Ectodermal cell (in vitro differentiated cells): ENCODE measurements at regions not wholly inside any gene's neighbourhood (a gene's known extent, or its start where the extent isn't known, plus 50 kb on each side); places are given as distances from the start of the nearest gene placed in this dataset.

ENCODE experiments used
- H3K27ac ChIP-seq: 2 replicates; pipeline ENCODE4 v1.7.0; 2013; ENCODE audit warnings: mild to moderate bottlenecking, low read depth, low read length; ENCODE audit not compliant: insufficient read depth, poor library complexity, severe bottlenecking
- H3K27me3 ChIP-seq: 2 replicates; pipeline ENCODE4 v1.7.0; 2013; ENCODE audit warnings: mild to moderate bottlenecking, low read length; ENCODE audit not compliant: insufficient read depth, control insufficient read depth, poor library complexity, severe bottlenecking
- H3K36me3 ChIP-seq: one replicate; pipeline ENCODE4 v1.7.0; 2013; ENCODE audit warnings: low read length; ENCODE audit not compliant: control insufficient read depth, insufficient read depth
- H3K4me1 ChIP-seq: one replicate; pipeline ENCODE4 v1.7.0; 2013; ENCODE audit warnings: low read length; ENCODE audit not compliant: control insufficient read depth, insufficient read depth
- H3K4me3 ChIP-seq: 2 replicates; pipeline ENCODE4 v1.7.0; 2013; ENCODE audit warnings: low read depth, low read length, control low read depth; ENCODE audit not compliant: insufficient read depth
- H3K9me3 ChIP-seq: 2 replicates; pipeline ENCODE4 v1.7.0; 2013; ENCODE audit warnings: mild to moderate bottlenecking, low read length, moderate library complexity; ENCODE audit not compliant: control insufficient read depth
- WGBS, 2 experiments: methylation state at CpG; one replicate each; pipeline ENCODE4 v1.1.7; 2013; ENCODE audit warnings: missing lambda C conversion rate in 2 of 2; 5-methylcytosine and 5-hydroxymethylcytosine counted together

GRCh38 chr2:58727981-58728656 is 487.0 kb upstream of the FANCL start:
- H3K4me1 ChIP-seq = no peaks in the 10 kb centered on the region
- 100% methylated on average over 2 of the region's 2 CpGs; no CpG with 5 or more reads in 1 of the 2 experiments for WGBS, 2 experiments
- no peaks in the 10 kb centered on the region for H3K27me3 ChIP-seq
- no peaks in the 10 kb centered on the region for H3K9me3 ChIP-seq
- no peaks in the 10 kb centered on the region for H3K36me3 ChIP-seq
- H3K4me3 ChIP-seq = no peak overlapping the region
- H3K27ac ChIP-seq = no peak overlapping the region

GRCh38 chr2:58721912-58722591 is 480.9 kb upstream of the FANCL start:
- no peak overlapping the region for H3K27ac ChIP-seq
- H3K27me3 ChIP-seq = no peaks in the 10 kb centered on the region
- H3K4me1 ChIP-seq = no peaks in the 10 kb centered on the region
- H3K4me3 ChIP-seq = no peak overlapping the region
- H3K36me3 ChIP-seq = no peaks in the 10 kb centered on the region
- H3K9me3 ChIP-seq = no peaks in the 10 kb centered on the region
- 95 to 97% methylated on average over 3 to 4 of the region's 4 CpGs for WGBS, 2 experiments

GRCh38 chr2:58720770-58721697 is 479.9 kb upstream of the FANCL start:
- 78 to 81% methylated on average over 7 to 9 of the region's 9 CpGs for WGBS, 2 experiments

GRCh38 chr2:58720033-58720769 is 479.1 kb upstream of the FANCL start:
- H3K36me3 ChIP-seq = no peaks in the 10 kb centered on the region
- no peak overlapping the region for H3K4me3 ChIP-seq
- no peaks in the 10 kb centered on the region for H3K9me3 ChIP-seq
- no peak overlapping the region for H3K27ac ChIP-seq
- H3K4me1 ChIP-seq = no peaks in the 10 kb centered on the region
- H3K27me3 ChIP-seq = no peaks in the 10 kb centered on the region
- 83 to 100% methylated on average over 1 of the region's 3 CpGs for WGBS, 2 experiments

More at GRCh38 chr2:58720770-58721697, 479.9 kb upstream of the FANCL start:
- no peaks in the 10 kb centered on the region for H3K36me3 ChIP-seq
- H3K9me3 ChIP-seq = no peaks in the 10 kb centered on the region
- no peaks in the 10 kb centered on the region for H3K27me3 ChIP-seq
- no peak overlapping the region for H3K4me3 ChIP-seq
- H3K4me1 ChIP-seq = no peaks in the 10 kb centered on the region
- no peak overlapping the region for H3K27ac ChIP-seq

DNA sequence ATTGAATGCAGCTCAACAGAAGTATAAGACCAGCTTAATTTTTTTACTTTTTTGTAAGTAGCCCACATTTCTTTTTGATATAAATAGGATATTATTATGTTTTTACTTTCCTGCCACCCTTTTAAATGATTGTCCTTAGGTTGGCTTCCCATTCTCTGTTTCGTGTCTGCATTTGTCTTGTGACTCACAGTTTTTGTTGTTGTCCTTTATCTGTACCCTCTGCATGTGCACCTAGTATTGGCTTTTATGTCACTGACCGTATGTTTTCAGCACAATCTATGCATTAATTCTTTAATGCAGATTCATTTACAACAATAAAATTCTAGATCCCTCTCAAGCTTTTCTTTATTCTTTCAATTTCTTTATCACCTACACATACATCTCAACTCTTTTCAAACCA is 474.2 kb upstream of the FANCL start:
- Histone ChIP-seq H3K36me3 (no peaks in the 10 kb centered on the region), H3K4me1 (peaks cover 5% of the 10 kb centered on the region), H3K27ac (no peak overlapping the region), H3K9me3 (no peaks in the 10 kb centered on the region), H3K4me3 (no peak overlapping the region), H3K27me3 (no peaks in the 10 kb centered on the region)
- WGBS, 2 experiments = 93 to 94% methylated on average over 2 of the region's 2 CpGs

- WGBS, 2 experiments = 90 to 93% methylated on average over 4 to 7 of the region's 7 CpGs
- Histone ChIP-seq H3K36me3 (no peaks in the 10 kb centered on the region), H3K4me1 (peaks cover 9% of the 10 kb centered on the region), H3K9me3 (no peaks in the 10 kb centered on the region), H3K4me3 (no peak overlapping the region), H3K27ac (no peak overlapping the region), H3K27me3 (no peaks in the 10 kb centered on the region)
These were observed 473.1 kb upstream of the FANCL start for GRCh38 chr2:58714238-58714637.

DNA sequence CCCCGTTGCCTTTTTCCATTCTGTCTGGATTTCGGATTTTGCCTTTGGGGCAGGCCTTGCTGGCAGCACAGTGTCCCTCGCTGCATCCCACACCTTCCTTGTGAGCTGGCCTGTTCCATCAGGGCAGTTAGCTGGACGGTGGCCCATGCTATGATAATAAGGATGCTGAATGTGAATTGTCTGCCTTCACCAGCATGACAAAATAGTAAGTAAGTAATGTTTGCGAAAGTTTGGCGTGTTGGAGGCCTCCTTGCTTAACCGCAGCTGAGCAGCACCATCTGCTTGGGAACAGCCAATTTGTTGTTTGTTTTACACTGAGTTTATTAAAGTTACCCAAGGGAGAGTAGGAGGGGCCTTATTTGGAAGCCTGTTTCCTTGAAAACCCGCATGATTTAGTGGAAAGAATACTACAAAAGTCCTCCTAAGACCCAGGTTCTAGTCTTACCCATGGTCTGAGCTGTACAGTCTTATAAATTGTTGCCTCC is 469.7 kb upstream of the FANCL start:
- 90 to 95% methylated on average over 8 of the region's 8 CpGs for WGBS, 2 experiments
- Histone ChIP-seq H3K27me3 (no peaks in the 10 kb centered on the region), H3K4me3 (no peak overlapping the region), H3K9me3 (no peaks in the 10 kb centered on the region), H3K27ac (no peak overlapping the region), H3K4me1 (peaks cover 9% of the 10 kb centered on the region), H3K36me3 (no peaks in the 10 kb centered on the region)

- Histone ChIP-seq H3K4me1 (peaks cover 9% of the 10 kb centered on the region), H3K27me3 (no peaks in the 10 kb centered on the region), H3K4me3 (no peak overlapping the region), H3K9me3 (no peaks in the 10 kb centered on the region), H3K27ac (no peak overlapping the region), H3K36me3 (no peaks in the 10 kb centered on the region)
- WGBS, 2 experiments = no CpG with 5 or more reads among the region's 1 CpG
These were observed 468.7 kb upstream of the FANCL start for GRCh38 chr2:58709687-58710354.

DNA sequence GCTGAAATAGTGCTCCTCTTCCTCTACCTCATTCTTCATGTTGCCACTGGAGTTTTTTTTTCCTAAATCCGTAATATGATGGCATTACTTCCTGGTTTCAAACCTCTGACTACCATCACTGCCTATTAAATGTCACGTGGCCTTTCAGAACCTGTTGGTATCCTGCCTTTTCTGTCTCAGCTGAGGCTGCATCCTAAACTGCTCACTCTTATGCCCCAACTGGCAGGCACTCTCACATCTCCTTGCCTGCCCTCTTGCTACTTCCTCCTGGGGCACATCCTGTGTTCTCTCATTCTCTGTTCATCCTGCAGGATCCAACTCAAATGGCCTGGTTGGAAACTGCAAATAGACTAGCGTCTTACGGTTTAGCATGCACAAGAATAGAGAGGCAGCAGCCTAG is 468.1 kb upstream of the FANCL start:
- H3K9me3 ChIP-seq = no peaks in the 10 kb centered on the region
- WGBS, 2 experiments = 87 to 89% methylated on average over 4 of the region's 4 CpGs
- peaks cover 9% of the 10 kb centered on the region for H3K4me1 ChIP-seq
- H3K27ac ChIP-seq = no peak overlapping the region
- H3K27me3 ChIP-seq = no peaks in the 10 kb centered on the region
- no peaks in the 10 kb centered on the region for H3K36me3 ChIP-seq
- H3K4me3 ChIP-seq = no peak overlapping the region
